GM21737 (cell line): ENCODE measurements at regions not wholly inside any gene's neighbourhood (a gene's known extent, or its start where the extent isn't known, plus 50 kb on each side); places are given as distances from the start of the nearest gene placed in this dataset.

Source experiments
- ATAC-seq: cut with Tn5 transposase; IDR thresholded peaks from one replicate; pipeline ENCODE4 v1.9.1; 2021; ENCODE audit warnings: mild to moderate bottlenecking, moderate library complexity; ENCODE audit not compliant: unreplicated experiment

GRCh38 chr5:30765227-30765626 is 428.3 kb upstream of the CDH6 start:
- no peak for ATAC-seq

DNA sequence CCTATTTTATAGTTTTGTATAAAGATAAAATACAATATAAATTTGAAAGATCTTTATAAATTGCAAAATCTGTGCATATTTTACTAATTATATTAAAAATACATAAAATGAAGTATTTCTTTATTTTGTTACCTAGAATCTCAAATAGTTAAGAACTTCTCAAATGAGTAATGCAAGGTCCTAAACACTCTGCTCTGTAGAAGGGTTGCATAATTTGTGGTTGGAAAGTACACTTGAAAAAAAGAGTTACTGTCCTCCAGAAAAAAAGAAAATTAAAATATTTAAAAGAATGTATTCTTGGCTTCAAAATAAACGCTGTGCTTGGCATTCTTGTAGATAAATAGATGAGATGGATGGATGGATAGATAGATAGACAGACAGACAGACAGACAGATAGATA is 428.8 kb upstream of the CDH6 start:
- ATAC-seq: no peak

DNA sequence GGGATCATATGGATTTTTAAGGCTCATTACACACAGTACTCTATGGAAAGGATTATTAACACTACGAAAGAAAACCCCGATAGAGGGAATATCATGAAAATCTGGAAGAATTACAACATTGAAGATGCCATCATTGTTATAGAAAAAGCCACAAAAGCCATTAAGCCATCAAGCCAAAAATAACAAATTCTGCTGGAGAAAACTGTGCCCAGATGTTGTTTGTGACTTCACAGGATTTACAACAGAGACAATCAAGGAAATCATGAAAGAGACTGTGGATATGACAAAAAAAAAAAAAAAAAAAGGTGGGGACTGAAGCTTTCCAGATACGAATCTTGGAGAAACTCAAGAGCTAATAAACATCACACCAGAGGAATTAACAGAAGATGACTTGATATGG is 433.8 kb upstream of the CDH6 start:
- no peak for ATAC-seq

- ATAC-seq: no peak
These were observed 441.5 kb upstream of the CDH6 start for GRCh38 chr5:30752015-30752414.

DNA sequence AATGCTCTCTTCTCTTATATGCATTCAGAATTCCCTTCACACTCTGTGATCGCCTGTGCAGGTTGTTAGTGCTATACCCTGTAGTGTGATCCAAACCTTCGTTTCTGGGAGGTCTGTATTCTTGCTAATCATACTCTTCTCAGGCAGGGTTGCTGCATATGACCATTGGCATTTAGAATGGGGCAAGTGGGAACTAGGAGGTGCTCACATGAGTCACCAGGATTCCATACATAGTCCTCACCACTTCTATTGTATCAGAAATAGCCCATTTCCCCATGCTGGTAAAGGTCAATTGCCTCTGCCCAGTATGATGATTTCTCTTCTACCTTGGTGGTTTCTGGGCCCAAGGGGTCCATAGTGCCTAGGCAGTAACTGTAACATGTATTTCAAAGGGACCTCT is 443.5 kb upstream of the CDH6 start:
- no peak for ATAC-seq

- no peak for ATAC-seq
These were observed 446.1 kb upstream of the CDH6 start for GRCh38 chr5:30747412-30747811.

DNA sequence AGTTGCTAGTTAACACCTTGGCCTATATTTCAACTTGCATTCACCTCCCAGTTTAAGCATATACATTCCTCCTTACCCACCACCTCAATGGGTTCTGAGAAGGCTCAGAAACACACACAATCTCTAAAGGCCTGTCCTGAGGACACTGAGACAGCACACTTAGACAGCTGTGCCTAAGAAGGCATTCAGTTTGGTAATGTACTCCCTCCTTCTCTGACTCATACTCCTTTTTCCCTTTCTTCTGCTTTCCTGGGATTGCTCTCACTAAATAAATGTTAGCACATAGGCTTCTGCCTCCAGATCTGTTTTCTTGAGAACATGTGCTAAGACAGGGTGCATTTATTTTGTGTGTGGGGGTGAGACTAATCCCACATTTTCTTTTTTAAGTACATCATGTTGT is 456.8 kb upstream of the CDH6 start:
- ATAC-seq: no peak

GRCh38 chr5:30734118-30734517 is 459.4 kb upstream of the CDH6 start:
- ATAC-seq: no peak

DNA sequence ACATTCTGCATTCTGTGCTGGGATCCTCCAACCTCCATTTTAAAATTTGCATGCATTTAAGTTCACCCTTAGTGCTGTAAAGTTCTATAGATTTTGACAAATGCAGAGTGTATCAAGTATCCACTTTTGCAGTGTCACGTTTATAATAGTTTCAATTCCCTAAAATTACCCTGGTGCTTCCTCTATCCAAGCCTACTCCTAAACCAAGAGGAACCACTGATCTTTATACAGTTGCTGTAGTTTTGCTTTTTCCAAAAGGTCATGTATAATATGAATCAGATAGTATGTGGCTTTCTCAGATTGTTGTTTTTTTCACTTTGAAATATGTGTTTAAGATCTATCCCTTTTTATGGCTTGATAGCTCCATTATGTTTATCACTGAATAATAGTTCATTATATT is 468.4 kb upstream of the CDH6 start:
- no peak for ATAC-seq

DNA sequence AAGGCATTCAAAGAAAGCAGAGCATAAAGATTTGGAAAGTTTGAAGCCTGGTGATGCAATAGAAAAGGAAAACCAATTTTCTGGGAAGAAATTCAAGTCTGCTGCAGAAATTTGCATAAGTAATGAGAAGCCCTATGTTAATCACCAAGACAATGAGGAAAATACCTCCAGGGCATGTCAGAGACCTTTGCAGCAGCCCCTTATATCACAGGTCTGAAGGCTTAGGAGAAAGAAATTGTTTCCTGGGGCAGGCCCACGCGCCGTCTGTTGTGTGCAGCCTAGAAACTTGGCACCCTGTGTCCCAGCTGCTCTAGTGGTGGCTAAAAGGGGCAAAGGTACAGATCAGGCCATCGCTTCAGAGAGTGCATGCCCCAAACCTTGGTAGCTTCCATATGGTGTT is 495.3 kb upstream of the CDH6 start:
- no peak for ATAC-seq

- no peak for ATAC-seq
These were observed 500.2 kb upstream of the CDH6 start for GRCh38 chr5:30693326-30693725.

- ATAC-seq: no peak
These were observed 502.6 kb upstream of the CDH6 start for GRCh38 chr5:30690931-30691330.

DNA sequence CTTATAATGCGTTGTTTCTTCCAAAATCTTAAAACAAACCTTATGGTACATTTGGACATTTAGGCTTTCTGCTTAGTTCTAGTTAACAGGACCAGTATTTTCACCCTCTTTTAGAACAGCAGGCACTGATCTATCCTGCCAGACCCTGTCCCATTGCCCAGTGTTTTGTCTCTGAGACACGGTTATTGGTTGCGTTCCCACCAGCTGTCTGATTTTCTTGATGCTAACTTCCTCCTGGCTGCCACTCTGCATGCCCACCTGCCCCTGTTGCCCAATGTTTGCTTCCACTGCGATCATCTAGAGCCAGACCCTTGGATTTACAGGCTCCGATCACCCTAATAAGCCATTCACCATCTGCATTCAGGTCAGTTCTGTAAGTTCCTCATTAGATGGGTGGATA is 506.0 kb upstream of the CDH6 start:
- ATAC-seq: no peak

DNA sequence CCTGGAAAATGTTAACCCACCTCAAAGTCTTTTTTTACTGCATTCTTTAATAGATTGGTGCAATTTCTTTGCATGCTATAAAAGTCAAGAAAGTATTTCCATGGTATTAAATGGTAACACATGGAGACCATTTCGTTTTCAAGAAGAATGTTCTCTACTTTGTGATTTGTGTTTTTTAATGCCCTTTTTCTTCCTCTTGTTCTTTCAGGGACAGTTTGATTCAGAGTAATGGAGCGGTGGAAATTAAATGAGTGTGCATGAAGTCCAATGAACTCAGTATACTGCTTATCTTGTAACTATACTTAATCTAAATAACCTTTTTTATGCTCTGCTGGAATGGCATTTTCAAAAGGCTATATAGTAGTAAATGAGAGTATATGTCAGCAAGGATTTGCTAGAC is 507.0 kb upstream of the CDH6 start:
- no peak for ATAC-seq

GRCh38 chr5:30676223-30676840 is 517.2 kb upstream of the CDH6 start:
- no peak for ATAC-seq

- ATAC-seq: no peak
These were observed 526.2 kb upstream of the CDH6 start for GRCh38 chr5:30667293-30667692.

GRCh38 chr5:30663536-30663935 is 530.0 kb upstream of the CDH6 start:
- ATAC-seq: no peak

DNA sequence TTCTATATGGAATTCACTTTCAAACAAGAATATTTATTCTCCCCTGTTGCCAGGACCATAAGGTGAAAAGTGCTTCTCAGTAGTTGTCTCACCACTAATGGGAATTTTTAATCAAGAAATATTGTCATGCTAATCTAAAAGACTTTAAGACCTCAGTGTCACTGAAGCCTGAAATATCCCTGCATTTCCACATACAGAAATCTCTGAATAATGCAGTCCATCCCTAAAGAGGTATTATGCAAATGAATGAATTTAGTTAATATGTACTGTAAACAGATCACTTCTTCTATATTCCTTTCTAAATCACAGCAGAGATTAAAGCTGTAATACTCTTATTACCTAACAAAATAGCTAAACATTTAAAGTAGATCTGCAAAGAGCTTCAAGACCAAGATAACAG is 531.1 kb upstream of the CDH6 start:
- ATAC-seq: no peak

GRCh38 chr5:30661730-30662129 is 531.8 kb upstream of the CDH6 start:
- ATAC-seq: no peak

DNA sequence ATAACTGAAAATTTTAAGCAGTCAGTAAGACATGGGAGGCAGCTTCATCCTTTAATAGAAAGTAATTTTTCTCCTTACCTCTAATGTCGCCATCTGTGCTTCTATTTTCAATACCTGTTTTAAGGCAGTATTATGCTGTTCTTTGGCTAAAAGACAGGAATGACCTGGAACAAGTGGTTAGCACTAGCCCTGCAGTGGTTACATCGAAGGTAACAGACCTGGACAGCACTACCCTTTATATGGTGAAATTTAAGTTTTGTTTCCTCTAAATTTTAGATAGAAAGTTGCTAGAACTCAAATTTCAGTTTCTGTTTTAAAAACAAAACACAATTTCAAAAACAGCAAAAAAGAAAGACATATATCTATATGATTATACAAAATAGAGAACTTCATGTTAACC is 534.1 kb upstream of the CDH6 start:
- ATAC-seq: no peak

- ATAC-seq: no peak
These were observed 543.2 kb upstream of the CDH6 start for GRCh38 chr5:30650311-30650710.

GRCh38 chr5:30638899-30639298 is 554.6 kb upstream of the CDH6 start:
- ATAC-seq: no peak

DNA sequence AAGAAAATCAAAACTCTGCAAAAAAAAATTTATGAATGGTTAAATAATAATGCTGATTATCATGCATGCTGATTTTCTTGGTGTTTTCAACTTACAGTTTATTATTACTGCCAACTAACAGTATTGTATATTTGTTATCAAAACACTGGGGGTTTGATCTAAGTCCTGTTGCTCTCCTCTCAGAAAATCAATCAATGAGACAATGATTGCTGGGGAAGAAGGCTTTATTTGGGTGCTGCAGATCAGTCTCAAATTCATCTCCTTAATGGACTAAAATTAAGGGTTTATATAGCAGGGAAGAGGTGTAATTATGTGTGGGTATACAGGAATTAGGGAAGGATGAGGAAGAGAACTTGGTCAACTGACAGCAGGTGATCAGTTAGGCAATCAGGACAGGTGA is 565.5 kb upstream of the CDH6 start:
- no peak for ATAC-seq

DNA sequence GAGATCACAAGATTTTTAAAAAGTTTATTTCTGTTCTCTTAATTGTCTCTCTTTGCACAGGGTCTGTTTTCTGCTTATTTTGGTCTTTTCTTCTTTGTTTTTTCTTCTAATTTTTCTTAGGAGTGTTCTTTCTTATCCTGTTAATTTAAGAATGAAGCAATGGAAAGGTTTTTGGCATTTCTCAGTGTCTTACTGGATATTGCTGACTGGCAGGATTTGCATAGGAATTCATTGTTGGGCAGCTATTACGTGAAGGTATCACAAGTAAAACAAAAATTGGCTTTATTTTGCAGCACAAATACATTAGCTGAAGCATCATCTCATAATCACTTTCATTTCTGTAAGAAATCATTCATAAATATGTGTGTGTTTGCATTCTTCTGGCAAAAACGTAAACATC is 566.9 kb upstream of the CDH6 start:
- no peak for ATAC-seq
